ENCODE measurements at regions not wholly inside any gene's neighbourhood (a gene's known extent, or its start where the extent isn't known, plus 50 kb on each side); places are given as distances from the start of the nearest gene placed in this dataset.

- Histone ChIP-seq H3K9me3 (peaks cover 0 to 5% (median 1%) of the 10 kb centered on the region in 4 donors), H3K4me1 (no peaks in the 10 kb centered on the region), H3K27me3 (no peaks in the 10 kb centered on the region), H3K27ac (no peak overlapping the region), H3K36me3 (no peaks in the 10 kb centered on the region), H3K4me3 (no peak overlapping the region)
- TF ChIP-seq CTCF (IDR thresholded peaks at IDR 0.05) (no peak), POLR2AphosphoS5 (IDR thresholded peaks at IDR 0.05) (no peak), EP300 (IDR thresholded peaks at IDR 0.05) (no peak), POLR2A (IDR thresholded peaks at IDR 0.05) (no peak)
- DNase-seq = peak; percentile 39
- WGBS, 2 donors = 95 to 96% methylated on average over 6 of the region's 6 CpGs
- intact Hi-C loops (cut with DNase I) = no loop called here
These were observed 563.7 kb downstream of the SI start for GRCh38 chr3:164514576-164514975.

- no peak for DNase-seq
- Histone ChIP-seq H3K4me3 (no peak overlapping the region), H3K4me1 (no peaks in the 10 kb centered on the region), H3K27ac (no peak overlapping the region), H3K27me3 (no peaks in the 10 kb centered on the region), H3K9me3 (no peaks in the 10 kb centered on the region), H3K36me3 (no peaks in the 10 kb centered on the region)
- intact Hi-C loops (cut with DNase I) = no loop called here
- TF ChIP-seq EP300 (IDR thresholded peaks at IDR 0.05) (no peak), POLR2AphosphoS5 (IDR thresholded peaks at IDR 0.05) (no peak), POLR2A (IDR thresholded peaks at IDR 0.05) (no peak), CTCF (IDR thresholded peaks at IDR 0.05) (no peak)
These were observed 570.4 kb downstream of the SI start for GRCh38 chr3:164507886-164508285.

GRCh38 chr3:164498917-164499316 is 579.4 kb downstream of the SI start:
- Histone ChIP-seq H3K27me3 (no peaks in the 10 kb centered on the region), H3K9me3 (no peaks in the 10 kb centered on the region), H3K36me3 (no peaks in the 10 kb centered on the region), H3K4me1 (no peaks in the 10 kb centered on the region), H3K4me3 (no peak overlapping the region), H3K27ac (no peak overlapping the region)
- no peak for DNase-seq
- intact Hi-C loops (cut with DNase I) = no loop called here
- TF ChIP-seq EP300 (IDR thresholded peaks at IDR 0.05) = no peak
- no peak for TF ChIP-seq POLR2A (IDR thresholded peaks at IDR 0.05)
- TF ChIP-seq CTCF (IDR thresholded peaks at IDR 0.05) = no peak
- TF ChIP-seq POLR2AphosphoS5 (IDR thresholded peaks at IDR 0.05) = no peak

- H3K36me3 ChIP-seq = no peaks in the 10 kb centered on the region
- no peaks in the 10 kb centered on the region for H3K9me3 ChIP-seq
- no peak overlapping the region for H3K4me3 ChIP-seq
- no peaks in the 10 kb centered on the region for H3K27me3 ChIP-seq
- intact Hi-C loops (cut with DNase I) = no loop called here
- WGBS, 2 donors = 79 to 87% methylated on average over 2 of the region's 2 CpGs
- H3K27ac ChIP-seq = no peak overlapping the region
- no peaks in the 10 kb centered on the region for H3K4me1 ChIP-seq
- TF ChIP-seq CTCF (IDR thresholded peaks at IDR 0.05) = no peak
- TF ChIP-seq POLR2A (IDR thresholded peaks at IDR 0.05) = no peak
- TF ChIP-seq POLR2AphosphoS5 (IDR thresholded peaks at IDR 0.05) = no peak
- no peak for TF ChIP-seq EP300 (IDR thresholded peaks at IDR 0.05)
- no peak for DNase-seq
These were observed 589.4 kb downstream of the SI start for GRCh38 chr3:164488893-164489292.

- WGBS, 2 donors = 27 to 70% methylated on average over 3 of the region's 3 CpGs
- no peaks in the 10 kb centered on the region for H3K36me3 ChIP-seq
- DNase-seq = no peak
- H3K4me1 ChIP-seq = no peaks in the 10 kb centered on the region
- no peaks in the 10 kb centered on the region for H3K9me3 ChIP-seq
- TF ChIP-seq CTCF (IDR thresholded peaks at IDR 0.05) = no peak
- TF ChIP-seq POLR2A (IDR thresholded peaks at IDR 0.05) = no peak
- peak in 1 of 4 donors; percentile 43 for TF ChIP-seq POLR2AphosphoS5 (IDR thresholded peaks at IDR 0.05)
- no peak for TF ChIP-seq EP300 (IDR thresholded peaks at IDR 0.05)
- intact Hi-C loops (cut with DNase I) = no loop called here
- H3K27ac ChIP-seq = no peak overlapping the region
- no peaks in the 10 kb centered on the region for H3K27me3 ChIP-seq
- H3K4me3 ChIP-seq = no peak overlapping the region
These were observed 592.1 kb downstream of the SI start for GRCh38 chr3:164486150-164486549.
